ENCODE measurements at regions not wholly inside any gene's neighbourhood (a gene's known extent, or its start where the extent isn't known, plus 50 kb on each side); places are given as distances from the start of the nearest gene placed in this dataset.

DNA sequence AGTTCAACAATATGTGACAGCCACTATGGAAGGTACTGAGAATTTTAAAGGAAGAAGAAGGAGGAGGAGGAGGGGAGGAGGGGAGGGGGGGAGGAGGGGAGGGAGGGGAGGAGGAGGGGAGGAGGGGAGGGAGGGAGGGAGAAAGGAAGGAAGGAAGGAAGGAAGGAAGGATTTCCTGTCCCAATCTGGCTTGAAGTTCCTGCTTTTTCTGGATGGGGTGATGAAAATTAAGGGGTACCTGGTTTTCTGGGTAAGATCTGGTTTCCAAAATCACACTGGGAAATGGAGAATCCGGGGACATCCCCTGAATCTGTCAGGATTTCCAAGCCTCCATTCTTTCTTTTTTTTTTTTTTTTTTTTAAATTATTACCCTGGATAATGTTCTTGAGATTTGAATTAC is 271.8 kb downstream of the MTX2 start:
- no peak for DNase-seq (ENCODE audit: low read depth)

- DNase-seq (ENCODE audit: low read depth), result no peak
These were observed 273.2 kb downstream of the MTX2 start for GRCh38 chr2:176542476-176542875.

GRCh38 chr2:176544557-176544956 is 275.3 kb downstream of the MTX2 start:
- no peak for DNase-seq (ENCODE audit: low read depth)

GRCh38 chr2:176544991-176545956 is 276.0 kb downstream of the MTX2 start:
- no peak for DNase-seq (ENCODE audit: low read depth)

- no peak for DNase-seq (ENCODE audit: low read depth)
These were observed 277.3 kb downstream of the MTX2 start for GRCh38 chr2:176546550-176546949.

GRCh38 chr2:176552501-176553135 is 283.4 kb downstream of the MTX2 start:
- no peak for DNase-seq (ENCODE audit: low read depth)

GRCh38 chr2:176553685-176554100 is 284.5 kb downstream of the MTX2 start:
- no peak for DNase-seq (ENCODE audit: low read depth)

DNA sequence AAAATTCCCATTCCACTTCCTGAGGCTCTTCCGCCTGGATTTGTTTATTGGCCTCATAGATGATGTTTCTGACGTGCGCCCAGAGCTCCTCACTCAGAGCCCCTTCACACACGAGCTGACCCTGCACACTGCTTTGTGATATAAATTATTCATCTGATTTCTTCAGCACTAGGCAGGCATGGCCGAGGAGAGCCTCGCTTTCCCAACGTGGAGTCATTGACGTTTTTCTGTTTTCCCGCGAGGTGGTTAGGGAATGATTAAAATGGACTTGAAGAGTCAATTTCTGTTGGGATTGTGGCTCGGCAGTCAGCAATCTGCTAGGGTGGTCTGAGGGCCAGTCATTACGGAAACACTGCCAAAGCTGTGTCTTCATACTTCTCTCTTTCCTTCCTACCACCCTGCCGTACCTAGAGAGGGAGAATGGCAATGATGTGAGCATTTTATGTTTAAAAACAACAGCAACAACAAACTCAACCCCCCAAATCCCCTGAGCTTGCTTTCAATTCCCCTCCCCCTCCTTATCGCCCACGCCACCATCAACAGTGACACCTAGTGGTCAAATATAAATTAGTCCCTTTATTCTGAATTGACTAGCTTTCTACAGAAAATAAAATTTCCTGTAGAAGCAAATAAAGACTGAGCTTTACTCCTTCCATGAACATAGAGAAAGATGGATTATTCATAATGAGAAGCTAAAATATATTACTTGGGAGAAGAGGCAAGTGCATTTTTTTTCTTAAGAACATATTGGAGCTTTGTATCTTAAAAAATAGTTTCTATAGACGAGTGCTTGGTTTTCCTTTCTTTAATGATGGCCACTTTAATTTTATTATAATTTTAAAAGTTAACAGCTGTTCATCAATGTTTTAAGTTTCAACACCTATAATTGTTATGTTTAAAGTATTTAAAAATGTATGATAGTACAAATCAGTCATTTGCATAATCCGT is 285.1 kb downstream of the MTX2 start:
- no peak for DNase-seq (ENCODE audit: low read depth)

GRCh38 chr2:176555112-176555511 is 285.9 kb downstream of the MTX2 start:
- DNase-seq (ENCODE audit: low read depth), result no peak

GRCh38 chr2:176555781-176556180 is 286.5 kb downstream of the MTX2 start:
- DNase-seq (ENCODE audit: low read depth), result no peak

DNA sequence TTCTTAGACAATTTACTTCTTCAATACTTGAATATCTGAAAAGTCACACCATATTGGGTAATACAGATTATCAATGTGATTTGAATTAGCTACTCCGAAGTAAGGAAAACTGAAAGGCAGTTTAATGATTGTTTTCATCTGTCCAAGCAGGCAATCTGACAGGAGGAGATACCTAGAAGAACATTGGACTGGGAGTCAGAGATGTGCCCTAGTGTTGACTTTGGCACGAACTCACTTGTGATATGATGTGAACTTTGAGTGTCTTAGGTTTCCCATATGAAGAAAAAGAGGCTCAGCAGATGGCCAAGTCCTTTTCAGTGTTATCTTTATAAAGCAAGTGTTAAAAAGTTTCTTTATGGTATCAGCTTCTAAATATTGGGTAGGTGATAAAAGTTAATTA is 287.1 kb downstream of the MTX2 start:
- no peak for DNase-seq (ENCODE audit: low read depth)

- no peak for DNase-seq (ENCODE audit: low read depth)
These were observed 288.6 kb downstream of the MTX2 start for GRCh38 chr2:176557821-176558220.

DNA sequence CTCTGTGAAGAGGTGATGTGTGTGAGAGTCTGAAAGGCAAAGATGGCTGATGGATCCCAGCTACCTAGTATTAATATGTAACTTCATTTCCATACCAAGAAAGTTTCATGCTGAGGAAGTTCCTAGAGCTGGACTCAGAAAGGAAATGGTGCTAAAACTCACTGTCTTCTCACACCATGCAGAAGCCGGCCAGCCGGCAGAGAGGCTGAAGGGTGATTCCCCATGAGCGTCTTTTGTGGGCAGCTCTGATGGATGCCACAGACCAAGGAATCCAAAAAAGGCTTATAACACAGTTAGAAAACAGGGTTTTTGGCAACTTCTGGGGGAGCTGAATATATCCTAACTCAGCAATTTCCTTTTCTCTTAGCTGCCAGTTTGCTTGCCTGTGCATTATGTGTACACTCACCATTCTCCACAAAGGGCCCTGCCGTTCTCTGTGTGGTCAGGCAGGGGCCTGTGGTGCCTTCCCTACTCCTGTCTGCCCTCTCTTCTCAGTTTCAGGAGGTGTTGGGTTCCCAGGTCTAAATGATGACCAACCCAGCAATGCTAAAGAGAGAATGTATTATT is 289.4 kb downstream of the MTX2 start:
- DNase-seq (ENCODE audit: low read depth), result no peak

GRCh38 chr2:176560296-176560695 is 291.1 kb downstream of the MTX2 start:
- no peak for DNase-seq (ENCODE audit: low read depth)

DNA sequence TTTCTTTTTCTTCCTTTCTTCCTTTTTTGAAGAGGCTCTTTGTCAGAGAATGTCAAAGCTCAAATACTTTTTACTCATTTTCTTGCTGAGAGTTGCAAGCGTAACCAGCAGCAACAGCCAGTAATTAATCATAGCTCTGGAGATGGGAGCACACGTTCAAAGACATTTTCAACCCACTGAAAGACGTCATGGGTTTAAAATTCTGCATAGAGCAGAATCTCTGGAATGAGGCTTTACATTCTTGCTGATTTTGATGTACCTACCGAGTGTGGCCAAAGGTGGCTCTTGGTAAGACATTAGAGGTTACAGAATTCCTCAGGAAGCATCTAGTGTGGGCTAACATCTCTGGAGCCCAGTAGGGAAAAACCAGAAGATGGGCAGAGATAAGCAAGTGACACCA is 292.5 kb downstream of the MTX2 start:
- no peak for DNase-seq (ENCODE audit: low read depth)

DNA sequence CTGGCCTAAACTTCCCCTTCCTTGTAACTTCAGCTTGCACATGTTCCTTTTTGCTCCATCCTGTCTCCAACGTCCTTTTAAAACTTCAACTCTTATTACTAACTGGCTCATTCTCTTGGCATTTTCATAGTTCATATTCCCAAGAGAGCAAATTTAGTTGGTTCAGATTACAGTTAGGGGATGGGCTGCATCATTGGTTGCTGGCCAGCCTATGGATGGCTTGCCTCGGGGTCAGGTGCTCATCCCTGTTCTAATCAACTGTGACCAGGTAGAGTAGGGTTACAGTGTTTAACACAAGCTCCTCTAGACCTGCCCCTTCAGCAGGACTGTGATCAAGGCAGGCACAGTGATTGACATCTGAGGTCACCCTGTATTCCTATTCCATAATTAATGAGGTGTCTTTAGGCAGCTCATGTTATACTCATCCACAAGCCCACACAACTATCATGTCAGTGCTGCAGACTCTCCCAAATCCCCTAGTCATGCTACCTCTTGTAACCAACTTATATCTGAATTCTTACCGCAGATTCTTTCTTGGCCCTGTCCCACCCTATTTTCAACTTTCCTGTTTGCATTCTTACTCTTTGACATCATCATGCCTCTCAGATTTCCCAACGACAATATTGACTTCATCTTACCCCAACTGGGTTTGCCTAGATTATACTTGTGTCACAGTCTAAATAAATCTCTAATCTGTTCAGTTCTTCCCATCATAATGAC is 293.3 kb downstream of the MTX2 start:
- DNase-seq (ENCODE audit: low read depth), result no peak

GRCh38 chr2:176565641-176566323 is 296.5 kb downstream of the MTX2 start:
- no peak for DNase-seq (ENCODE audit: low read depth)

GRCh38 chr2:176566496-176566895 is 297.3 kb downstream of the MTX2 start:
- no peak for DNase-seq (ENCODE audit: low read depth)

- DNase-seq (ENCODE audit: low read depth), result no peak
These were observed 297.7 kb downstream of the MTX2 start for GRCh38 chr2:176566961-176567360.

- no peak for DNase-seq (ENCODE audit: low read depth)
These were observed 298.1 kb downstream of the MTX2 start for GRCh38 chr2:176567361-176567760.

GRCh38 chr2:176569574-176569973 is 300.3 kb downstream of the MTX2 start:
- no peak for DNase-seq (ENCODE audit: low read depth)

Measured in stimulated activated CD8-positive, alpha-beta memory T cell treated with anti-CD3 and anti-CD28 coated beads, Interleukin-7, amount 100 ng/mL, for 24 hours (primary cell).